Central memory CD4-positive, alpha-beta T cell (primary cell): ENCODE measurements at regions not wholly inside any gene's neighbourhood (a gene's known extent, or its start where the extent isn't known, plus 50 kb on each side); places are given as distances from the start of the nearest gene placed in this dataset.
"Not testable (repeated sequence)": the region's sequence is repeated elsewhere in the genome, so short reads cannot be mapped to it uniquely, and the experiment has no call there.

Experiments used
- DNase-seq: peaks from one replicate; pipeline ENCODE4 v3.0.0; 2022

DNA sequence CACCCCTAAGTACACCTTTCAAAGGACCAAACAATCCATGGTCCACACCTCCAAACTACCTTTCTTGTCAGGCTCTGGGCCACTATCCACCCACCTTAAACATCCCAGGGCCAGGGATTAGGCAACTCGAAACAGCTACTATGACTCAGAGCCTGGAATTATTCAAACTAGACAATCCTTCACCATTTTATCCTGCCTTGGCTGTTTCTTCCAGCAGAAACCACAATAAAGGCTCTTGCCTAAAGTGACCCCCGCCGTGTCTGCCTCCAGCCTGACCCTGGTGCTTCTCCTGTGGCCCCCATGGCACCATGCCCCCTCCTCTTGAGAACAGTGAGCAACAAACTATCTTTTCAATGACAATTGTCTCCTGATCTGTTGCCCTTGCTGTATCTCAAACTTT is 195.5 kb downstream of the EPM2A start:
- no peak for DNase-seq

DNA sequence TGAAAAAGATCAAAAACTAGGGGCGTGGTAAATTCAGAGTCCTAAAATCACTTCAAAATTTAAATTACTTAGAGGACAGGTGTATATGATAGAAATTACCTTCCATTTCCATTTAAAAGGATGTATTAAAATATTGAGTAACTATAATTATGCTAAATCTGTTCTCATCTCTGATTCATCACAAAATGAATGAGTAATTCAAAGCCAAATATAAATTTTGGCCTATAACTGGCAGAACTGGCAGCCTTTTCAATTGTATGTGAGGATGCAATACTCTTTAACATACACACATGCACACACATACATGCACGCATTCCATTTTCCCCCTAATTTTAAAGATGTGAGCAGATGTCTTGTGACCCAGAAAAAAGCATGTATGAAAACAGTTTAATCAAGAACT is 194.6 kb downstream of the EPM2A start:
- DNase-seq, result no peak

DNA sequence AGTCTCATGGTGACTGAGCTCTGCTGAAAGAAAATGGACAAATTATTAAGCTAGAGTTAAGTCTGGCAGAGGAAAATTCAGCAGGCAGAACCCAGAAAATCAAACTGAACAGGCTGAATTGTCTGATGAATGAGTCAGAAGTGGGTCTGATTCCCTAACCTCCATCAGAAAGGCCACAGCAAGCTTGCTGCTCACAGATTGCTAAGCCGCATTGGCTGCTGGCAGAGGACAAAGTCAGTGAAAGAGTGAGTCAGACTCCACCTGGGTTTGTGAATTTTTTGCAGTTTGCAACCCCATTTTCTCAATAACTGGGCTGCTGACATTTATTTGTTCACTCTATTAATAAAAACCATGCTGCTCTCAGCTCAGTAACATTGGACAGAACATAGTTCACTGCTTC is 191.3 kb downstream of the EPM2A start:
- no peak for DNase-seq

DNA sequence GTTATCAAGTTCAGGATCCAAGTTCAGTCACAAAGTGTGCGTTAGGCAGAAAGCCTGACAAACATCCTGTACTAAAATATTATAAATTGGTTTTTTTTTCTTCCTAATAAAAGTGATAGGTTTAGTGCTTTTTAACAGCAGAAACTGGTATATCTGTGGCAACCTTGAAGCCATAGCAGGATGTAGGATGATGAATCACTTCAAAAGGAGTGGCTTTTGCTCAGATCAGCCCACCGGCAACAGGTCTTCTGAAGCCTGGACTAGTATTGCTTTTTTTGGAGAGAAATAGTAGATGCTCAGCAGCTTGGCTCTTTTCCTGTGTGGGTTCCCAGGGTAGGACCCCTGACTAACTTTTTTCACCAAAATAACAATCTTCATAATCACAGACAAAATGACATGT is 190.8 kb downstream of the EPM2A start:
- DNase-seq, result no peak

DNA sequence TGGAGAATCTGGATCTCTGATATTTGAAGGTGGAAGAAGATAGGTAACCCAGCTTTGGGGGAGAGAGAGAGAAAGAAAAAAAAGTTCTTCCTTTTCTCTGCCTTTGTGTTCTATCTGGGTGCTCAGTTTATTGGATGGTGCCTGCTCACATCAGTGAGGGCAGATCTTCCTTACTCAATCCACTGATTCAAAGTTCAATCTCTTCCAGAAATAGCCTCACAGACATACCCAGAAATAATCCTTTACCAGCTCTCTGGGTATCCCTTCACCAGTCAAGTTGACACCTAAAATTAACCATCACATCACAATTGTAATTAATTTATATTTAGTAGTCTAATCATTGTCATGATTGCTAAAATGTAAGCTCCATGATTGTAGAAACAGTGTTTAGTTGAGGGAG is 189.1 kb downstream of the EPM2A start:
- DNase-seq, result no peak

DNA sequence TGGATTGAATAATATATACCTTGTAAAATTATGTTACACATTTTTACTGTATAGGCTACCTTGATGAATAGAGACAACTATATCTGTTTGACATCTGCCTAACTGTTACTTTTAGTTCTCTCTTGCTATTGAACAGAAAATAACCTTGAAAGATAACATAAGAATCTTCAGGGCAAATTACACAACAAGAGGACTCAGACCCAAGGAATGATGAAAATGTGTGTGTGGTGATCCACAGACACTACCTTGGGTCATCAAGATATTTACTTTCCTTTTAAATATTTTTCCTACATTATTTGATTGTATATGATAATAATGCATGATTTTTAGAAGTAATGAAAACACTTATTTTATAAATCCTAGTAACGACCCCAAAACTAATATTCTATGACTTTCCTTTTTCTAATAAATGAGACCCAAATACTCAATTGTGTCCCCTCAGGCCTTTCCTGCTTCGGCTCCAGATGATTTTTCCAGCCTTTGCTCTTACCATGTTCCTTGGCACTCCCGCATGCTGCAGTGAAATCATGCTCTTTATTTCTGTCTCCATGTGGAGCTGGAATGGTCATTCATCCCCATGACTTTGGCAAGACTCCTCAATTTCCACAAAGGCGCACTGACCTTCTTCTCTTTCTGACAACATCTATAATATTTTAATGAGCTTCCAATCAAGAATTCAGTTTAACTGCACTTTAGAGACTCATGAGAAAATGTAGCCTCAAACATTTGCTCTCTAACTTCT is 187.6 kb downstream of the EPM2A start:
- DNase-seq, result no peak

DNA sequence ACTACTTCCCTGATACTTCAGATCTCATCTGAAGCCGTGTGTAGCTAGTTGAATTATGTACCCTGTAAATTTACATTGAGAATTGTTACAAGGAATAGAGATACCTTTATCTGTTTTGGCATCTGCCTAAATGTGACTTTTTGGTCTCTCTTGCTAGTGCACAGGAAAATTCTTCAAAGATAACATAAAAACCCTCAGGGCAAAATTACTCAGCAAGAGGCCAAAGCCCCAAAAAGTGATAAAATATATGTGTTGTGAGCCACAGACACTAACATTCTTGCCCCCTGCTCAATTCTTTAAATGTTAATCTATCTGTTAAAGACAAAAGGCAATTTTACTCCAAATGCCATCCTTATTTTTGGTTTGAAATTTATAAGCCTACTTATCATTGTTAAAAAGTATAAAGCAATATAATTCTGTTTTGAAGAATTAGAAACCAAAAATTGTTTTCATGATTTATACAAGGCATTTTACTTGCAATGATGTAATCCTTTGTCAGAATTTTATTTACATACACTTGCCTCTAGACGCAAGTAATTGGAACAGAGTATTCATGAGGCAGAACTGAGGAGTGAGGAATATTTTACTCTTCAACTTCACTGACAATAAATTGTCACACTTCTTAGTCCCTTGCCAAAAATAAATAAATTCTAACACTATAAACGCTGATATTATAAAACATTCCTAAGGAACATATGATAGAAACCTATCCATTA is 186.2 kb downstream of the EPM2A start:
- no peak for DNase-seq

DNA sequence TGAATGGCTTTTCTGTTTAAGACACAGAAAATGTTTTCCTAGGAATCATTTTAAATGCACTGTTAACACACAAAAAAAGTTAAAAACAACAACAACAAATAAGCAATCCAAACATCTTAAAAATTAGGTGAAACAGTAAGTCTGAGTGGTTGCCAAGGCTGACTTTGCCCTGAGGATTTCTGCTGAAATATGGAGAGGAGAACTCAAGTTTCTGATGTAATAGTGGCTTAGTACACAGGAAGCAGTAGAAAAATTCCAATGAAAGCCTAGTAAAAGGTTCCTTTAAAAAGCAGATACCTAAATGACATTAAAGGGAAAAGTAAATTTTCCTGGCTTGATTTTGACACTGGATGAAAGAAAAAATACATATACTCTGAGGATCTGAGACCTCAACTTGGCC is 184.2 kb downstream of the EPM2A start:
- no peak for DNase-seq

DNA sequence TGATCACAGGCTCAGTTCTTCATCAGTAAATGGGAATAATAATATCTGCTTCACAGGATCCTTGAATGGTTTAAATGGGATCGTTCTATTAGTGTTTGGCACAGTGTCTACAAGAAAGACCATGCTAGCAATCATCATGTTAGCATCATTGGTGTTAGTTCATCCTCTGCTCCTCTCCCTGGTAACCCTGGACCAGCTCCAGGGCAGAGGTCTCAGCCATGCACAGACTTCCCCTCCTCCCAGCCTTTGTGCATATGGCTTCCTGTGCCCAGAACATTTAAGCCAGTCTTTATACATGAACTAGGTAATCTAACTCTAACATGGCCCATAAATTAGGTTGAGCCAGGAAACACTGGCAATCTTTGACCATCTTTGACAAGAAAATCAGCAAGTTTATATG is 180.2 kb downstream of the EPM2A start:
- no peak for DNase-seq

DNA sequence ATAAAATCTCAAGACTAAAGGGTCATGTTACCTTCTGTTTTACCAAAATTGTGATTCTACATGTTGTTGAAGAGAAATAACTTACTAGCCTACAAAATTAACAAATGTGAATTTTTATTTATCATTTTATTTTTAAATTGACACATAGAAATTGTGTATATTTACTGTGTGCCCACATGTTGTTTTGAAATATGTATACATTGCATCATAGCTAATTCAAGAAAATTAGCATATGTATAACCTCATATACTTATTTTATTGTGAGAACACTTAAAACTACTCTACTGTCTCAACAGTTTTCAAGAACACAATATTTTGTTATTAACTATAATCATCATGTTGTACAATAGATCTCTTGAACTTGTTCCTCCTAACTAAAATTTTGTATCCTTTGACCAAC is 177.8 kb downstream of the EPM2A start:
- no peak for DNase-seq

DNA sequence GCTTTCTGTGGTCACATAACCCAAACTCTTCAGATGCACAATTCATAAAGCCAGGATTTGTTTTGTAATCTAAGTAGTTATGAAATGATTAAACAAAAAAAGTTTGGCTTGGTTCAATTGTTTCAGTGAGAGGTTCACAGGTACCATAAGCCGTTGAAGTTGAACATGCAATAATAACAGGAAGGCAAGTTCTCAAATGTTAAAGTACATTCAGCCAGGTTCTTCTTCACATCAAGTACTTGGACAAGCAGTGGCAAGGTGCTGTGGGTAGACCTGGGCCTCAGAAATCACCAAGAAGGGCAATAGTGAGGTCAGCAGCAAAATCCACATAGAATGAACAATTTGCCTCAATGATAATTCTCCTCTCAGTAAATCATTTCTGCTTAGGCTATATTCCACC is 175.5 kb downstream of the EPM2A start:
- no peak for DNase-seq

DNA sequence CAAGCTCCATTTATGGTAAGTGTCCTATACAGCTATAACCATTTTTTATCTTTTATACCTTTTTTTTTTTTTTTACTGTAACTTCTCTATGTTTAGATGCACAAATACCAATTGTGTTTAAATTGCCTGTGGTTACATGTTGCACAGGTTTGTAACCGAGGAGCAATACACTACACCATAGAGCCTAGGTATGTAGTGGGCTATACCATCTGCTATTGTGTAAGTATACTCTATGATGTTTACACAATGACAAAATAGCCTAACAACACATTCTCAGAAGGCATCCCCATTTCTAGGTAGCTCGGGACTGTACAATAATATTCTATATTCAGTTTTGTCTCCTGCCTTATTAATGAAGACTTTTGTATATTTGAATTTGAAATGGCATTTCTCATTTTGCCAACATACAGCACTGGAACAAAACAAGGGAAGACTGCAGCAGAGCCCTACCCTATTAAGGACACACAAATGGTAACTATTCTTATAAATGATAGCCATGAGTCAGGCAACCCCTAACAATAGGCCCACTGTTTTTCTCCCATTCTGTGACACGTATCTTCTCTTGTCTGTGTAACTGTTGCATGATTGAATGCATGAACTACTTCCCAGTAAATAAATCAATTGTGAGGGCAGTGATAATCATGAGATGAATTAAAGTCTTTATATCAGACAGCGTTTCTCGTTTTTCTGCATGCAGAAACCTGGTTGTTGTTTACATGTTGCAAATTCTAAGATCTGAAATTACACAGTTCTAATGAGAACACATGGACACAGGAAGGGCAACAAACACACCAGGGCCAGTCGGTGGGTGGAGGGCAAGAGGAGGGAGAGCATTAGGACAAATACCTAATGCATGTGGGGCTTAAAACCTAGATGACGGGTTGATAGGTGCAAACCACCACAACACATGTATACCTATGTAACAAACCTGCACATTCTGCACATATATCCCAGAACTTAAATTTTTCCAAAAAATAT is 173.9 kb downstream of the EPM2A start:
- no peak for DNase-seq

DNA sequence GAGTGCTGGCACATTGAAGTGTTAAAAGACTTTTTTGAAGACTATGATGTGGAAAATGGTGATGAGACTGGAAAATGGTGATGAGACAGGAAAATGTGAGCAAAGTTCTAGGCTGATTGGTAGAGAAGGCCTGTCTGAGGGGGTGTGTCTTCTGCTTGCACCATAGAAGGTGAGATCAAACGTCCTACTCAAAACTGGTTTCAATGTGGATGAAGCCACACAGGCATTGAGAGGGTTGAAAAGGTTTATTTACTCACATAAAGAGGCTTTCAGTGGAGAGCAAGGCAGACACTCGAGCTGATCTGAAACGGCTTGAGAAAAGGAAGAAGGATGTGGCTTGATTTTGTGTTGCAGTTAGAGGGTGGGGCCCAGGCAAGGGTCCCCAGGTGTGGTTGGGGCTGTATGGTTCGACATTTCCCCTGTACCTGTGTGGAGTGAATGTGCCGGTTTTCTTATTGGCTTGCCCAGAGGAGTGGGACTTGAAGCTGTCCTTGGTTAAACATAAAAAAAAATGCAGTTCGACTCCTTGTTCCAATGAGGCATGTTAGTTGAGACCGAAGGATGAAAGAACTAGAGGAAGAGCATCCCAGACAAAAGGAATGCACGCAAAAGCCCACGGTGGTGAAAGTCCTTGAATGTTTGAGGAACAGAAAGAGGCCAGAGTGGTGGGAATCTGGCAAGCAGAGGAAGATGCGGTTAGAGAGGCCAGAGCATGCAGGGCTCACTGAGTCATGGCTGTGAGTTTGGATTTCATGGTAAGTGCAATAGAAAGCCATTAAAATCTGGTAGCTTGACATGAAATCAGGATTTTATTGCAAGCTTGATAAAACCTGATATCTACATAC is 172.3 kb downstream of the EPM2A start:
- no peak for DNase-seq

DNA sequence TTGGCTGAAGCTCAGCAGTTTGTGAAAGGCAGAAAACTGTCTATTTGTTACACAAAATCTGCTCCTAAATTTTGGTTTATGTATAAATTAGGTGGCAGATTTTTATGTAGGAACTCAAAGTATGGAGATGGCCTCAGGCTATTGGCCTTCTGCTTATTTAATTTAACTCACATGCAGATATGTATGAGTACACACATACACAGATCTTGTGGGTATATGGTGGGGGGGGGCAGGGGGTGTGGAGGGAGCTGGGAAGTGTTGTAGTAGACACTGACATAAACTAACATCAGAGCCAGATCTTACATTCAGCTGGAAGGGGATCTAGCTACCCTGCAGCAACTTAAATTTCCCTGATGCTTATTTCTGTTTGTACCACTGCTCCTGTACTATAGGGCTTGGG is 170.8 kb downstream of the EPM2A start:
- DNase-seq, result no peak

DNA sequence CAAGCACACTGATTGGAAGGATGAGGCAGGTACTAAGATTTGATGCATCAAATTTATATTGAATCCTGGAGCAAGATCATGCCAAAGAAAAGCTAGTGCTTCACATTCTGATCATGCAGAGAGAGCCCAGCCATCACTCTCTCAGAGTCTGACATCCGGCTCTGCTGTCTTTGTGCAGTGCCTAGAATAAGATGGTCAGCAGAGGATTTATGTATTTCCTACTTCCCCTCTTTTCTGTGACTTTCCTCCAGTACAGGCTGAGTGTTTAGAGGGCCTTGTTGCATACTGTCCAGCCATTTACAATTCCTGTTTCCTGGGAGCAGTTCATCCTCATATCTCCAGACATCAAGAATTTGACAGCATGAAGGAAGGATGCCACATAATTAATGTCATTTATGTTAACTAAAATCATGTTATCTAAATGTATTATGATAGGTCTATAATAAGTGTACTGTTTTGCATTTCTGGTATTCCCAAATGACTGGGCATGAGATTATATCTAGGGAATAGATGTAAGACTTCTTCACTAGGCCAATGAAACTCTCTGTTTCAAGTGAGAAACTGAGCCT is 167.6 kb downstream of the EPM2A start:
- no peak for DNase-seq

DNA sequence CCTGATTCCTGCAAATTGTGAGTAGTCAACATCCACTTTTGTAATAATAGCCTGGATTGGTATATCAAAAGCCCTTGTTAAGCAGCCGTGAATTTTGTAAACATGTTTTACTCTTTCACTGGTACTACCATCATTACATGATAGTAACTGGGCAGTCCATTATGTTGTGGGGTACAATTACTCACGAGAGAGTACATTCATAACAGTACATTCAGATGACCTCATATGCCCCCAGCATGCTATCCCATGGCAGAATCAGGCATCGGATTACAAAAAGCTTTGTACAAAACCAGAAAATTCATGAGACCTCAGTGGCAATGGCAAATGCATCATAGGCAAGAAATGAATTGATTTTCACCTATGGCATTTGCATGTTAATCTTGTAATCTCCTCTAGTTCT is 166.2 kb downstream of the EPM2A start:
- no peak for DNase-seq

DNA sequence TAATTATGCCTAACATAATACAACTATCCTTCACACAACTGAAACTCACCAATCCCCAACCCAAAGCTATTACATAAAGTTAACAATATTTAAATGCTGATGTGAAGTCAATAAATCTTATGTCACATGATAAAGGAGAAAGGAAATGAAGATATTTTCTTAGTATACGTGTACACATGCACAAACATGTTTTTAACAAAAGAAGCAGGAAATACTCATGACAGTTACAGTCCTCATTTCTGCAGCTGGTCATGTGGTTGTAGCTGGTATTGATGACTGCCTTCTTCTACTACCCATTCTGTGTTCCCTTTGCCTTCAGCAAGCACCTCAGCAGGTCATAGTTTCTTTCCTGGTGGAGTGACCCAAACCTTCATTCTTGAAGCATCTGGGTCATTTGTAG is 165.0 kb downstream of the EPM2A start:
- DNase-seq, result not testable (repeated sequence)

DNA sequence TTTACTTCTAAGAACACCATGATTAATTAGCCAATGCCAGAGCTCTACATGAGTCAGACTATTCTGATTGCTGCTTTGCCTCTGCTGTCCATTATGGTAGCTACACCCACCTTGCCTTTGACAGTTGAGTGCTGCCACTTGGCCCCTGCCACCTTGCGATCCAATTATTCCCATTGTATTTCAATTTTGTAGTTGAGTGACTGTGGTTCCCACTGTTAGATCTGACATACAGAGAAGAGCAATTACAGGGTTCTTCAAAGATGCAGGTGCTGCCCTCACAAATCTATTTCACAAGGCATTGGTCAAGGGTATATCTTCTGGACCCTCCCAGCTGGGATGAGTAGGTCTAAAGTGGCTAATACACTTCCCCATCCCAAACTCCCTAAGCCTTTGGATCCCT is 161.1 kb downstream of the EPM2A start:
- not testable (repeated sequence) for DNase-seq
